ENCODE measurements at regions not wholly inside any gene's neighbourhood (a gene's known extent, or its start where the extent isn't known, plus 50 kb on each side); places are given as distances from the start of the nearest gene placed in this dataset.
"Not testable (repeated sequence)": the region's sequence is repeated elsewhere in the genome, so short reads cannot be mapped to it uniquely, and the experiment has no call there.

GRCh38 chr22:25281675-25282345 lies 62.4 kb downstream of the CRYBB2 start:
- no peaks in the 10 kb centered on the region for H3K9me3 ChIP-seq (ENCODE audit: control insufficient read depth, low read length)
- H3K36me3 ChIP-seq (ENCODE audit: control insufficient read depth, insufficient read depth, low read length) = no peaks in the 10 kb centered on the region
- H3K4me3 ChIP-seq (ENCODE audit: low read length) = no peak overlapping the region
- H3K9ac ChIP-seq (ENCODE audit: low read length) = no peak overlapping the region
- peaks cover 34% of the 10 kb centered on the region for H3K27me3 ChIP-seq (ENCODE audit: control insufficient read depth, insufficient read depth, low read length)
- peaks cover 10% of the 10 kb centered on the region for H3K4me1 ChIP-seq (ENCODE audit: control insufficient read depth, insufficient read depth, low read length)

GRCh38 chr22:25282346-25282670 lies 62.9 kb downstream of the CRYBB2 start:
- peaks cover 10% of the 10 kb centered on the region for H3K4me1 ChIP-seq (ENCODE audit: control insufficient read depth, insufficient read depth, low read length)
- no peaks in the 10 kb centered on the region for H3K9me3 ChIP-seq (ENCODE audit: control insufficient read depth, low read length)
- peaks cover 34% of the 10 kb centered on the region for H3K27me3 ChIP-seq (ENCODE audit: control insufficient read depth, insufficient read depth, low read length)
- H3K9ac ChIP-seq (ENCODE audit: low read length) = no peak overlapping the region
- no peaks in the 10 kb centered on the region for H3K36me3 ChIP-seq (ENCODE audit: control insufficient read depth, insufficient read depth, low read length)
- H3K4me3 ChIP-seq (ENCODE audit: low read length) = no peak overlapping the region

- Histone ChIP-seq H3K9me3 (ENCODE audit: control insufficient read depth, low read length) (no peaks in the 10 kb centered on the region), H3K9ac (ENCODE audit: low read length) (no peak overlapping the region), H3K4me3 (ENCODE audit: low read length) (no peak overlapping the region), H3K27me3 (ENCODE audit: control insufficient read depth, insufficient read depth, low read length) (peaks cover 34% of the 10 kb centered on the region), H3K36me3 (ENCODE audit: control insufficient read depth, insufficient read depth, low read length) (no peaks in the 10 kb centered on the region), H3K4me1 (ENCODE audit: control insufficient read depth, insufficient read depth, low read length) (peaks cover 10% of the 10 kb centered on the region)
These were observed 63.5 kb downstream of the CRYBB2 start for GRCh38 chr22:25282671-25283561.

- H3K4me3 ChIP-seq (ENCODE audit: low read length); H3K4me1 ChIP-seq (ENCODE audit: control insufficient read depth, insufficient read depth, low read length); H3K9me3 ChIP-seq (ENCODE audit: control insufficient read depth, low read length); H3K27me3 ChIP-seq (ENCODE audit: control insufficient read depth, insufficient read depth, low read length); H3K36me3 ChIP-seq (ENCODE audit: control insufficient read depth, insufficient read depth, low read length); H3K9ac ChIP-seq (ENCODE audit: low read length): not testable (repeated sequence)
These were observed 69.0 kb downstream of the CRYBB2 start for GRCh38 chr22:25288481-25288880.

GRCh38 chr22:25301912-25302311 lies 82.5 kb downstream of the CRYBB2 start:
- H3K36me3 ChIP-seq (ENCODE audit: control insufficient read depth, insufficient read depth, low read length); H3K27me3 ChIP-seq (ENCODE audit: control insufficient read depth, insufficient read depth, low read length); H3K9ac ChIP-seq (ENCODE audit: low read length); H3K9me3 ChIP-seq (ENCODE audit: control insufficient read depth, low read length); H3K4me3 ChIP-seq (ENCODE audit: low read length); H3K4me1 ChIP-seq (ENCODE audit: control insufficient read depth, insufficient read depth, low read length): not testable (repeated sequence)

GRCh38 chr22:25309586-25309985 lies 90.1 kb downstream of the CRYBB2 start:
- not testable (repeated sequence) for H3K36me3 ChIP-seq (ENCODE audit: control insufficient read depth, insufficient read depth, low read length); H3K27me3 ChIP-seq (ENCODE audit: control insufficient read depth, insufficient read depth, low read length); H3K9ac ChIP-seq (ENCODE audit: low read length); H3K4me1 ChIP-seq (ENCODE audit: control insufficient read depth, insufficient read depth, low read length); H3K9me3 ChIP-seq (ENCODE audit: control insufficient read depth, low read length); H3K4me3 ChIP-seq (ENCODE audit: low read length)

- H3K27me3 ChIP-seq (ENCODE audit: control insufficient read depth, insufficient read depth, low read length); H3K9me3 ChIP-seq (ENCODE audit: control insufficient read depth, low read length); H3K9ac ChIP-seq (ENCODE audit: low read length); H3K36me3 ChIP-seq (ENCODE audit: control insufficient read depth, insufficient read depth, low read length); H3K4me1 ChIP-seq (ENCODE audit: control insufficient read depth, insufficient read depth, low read length); H3K4me3 ChIP-seq (ENCODE audit: low read length): not testable (repeated sequence)
These were observed 92.5 kb downstream of the CRYBB2 start for GRCh38 chr22:25311924-25312323.

GRCh38 chr22:25318081-25318823 lies 98.8 kb downstream of the CRYBB2 start:
- no peaks in the 10 kb centered on the region for H3K9me3 ChIP-seq (ENCODE audit: control insufficient read depth, low read length)
- no peaks in the 10 kb centered on the region for H3K27me3 ChIP-seq (ENCODE audit: control insufficient read depth, insufficient read depth, low read length)
- no peak overlapping the region for H3K9ac ChIP-seq (ENCODE audit: low read length)
- no peak overlapping the region for H3K4me3 ChIP-seq (ENCODE audit: low read length)
- no peaks in the 10 kb centered on the region for H3K36me3 ChIP-seq (ENCODE audit: control insufficient read depth, insufficient read depth, low read length)
- no peaks in the 10 kb centered on the region for H3K4me1 ChIP-seq (ENCODE audit: control insufficient read depth, insufficient read depth, low read length)

GRCh38 chr22:25327018-25327755 lies 107.7 kb downstream of the CRYBB2 start:
- H3K9ac ChIP-seq (ENCODE audit: low read length) = no peak overlapping the region
- no peaks in the 10 kb centered on the region for H3K4me1 ChIP-seq (ENCODE audit: control insufficient read depth, insufficient read depth, low read length)
- no peaks in the 10 kb centered on the region for H3K27me3 ChIP-seq (ENCODE audit: control insufficient read depth, insufficient read depth, low read length)
- H3K36me3 ChIP-seq (ENCODE audit: control insufficient read depth, insufficient read depth, low read length) = no peaks in the 10 kb centered on the region
- H3K9me3 ChIP-seq (ENCODE audit: control insufficient read depth, low read length) = no peaks in the 10 kb centered on the region
- no peak overlapping the region for H3K4me3 ChIP-seq (ENCODE audit: low read length)

GRCh38 chr22:25331050-25331449 lies 111.6 kb downstream of the CRYBB2 start:
- H3K36me3 ChIP-seq (ENCODE audit: control insufficient read depth, insufficient read depth, low read length) = no peaks in the 10 kb centered on the region
- no peaks in the 10 kb centered on the region for H3K27me3 ChIP-seq (ENCODE audit: control insufficient read depth, insufficient read depth, low read length)
- no peak overlapping the region for H3K9ac ChIP-seq (ENCODE audit: low read length)
- no peaks in the 10 kb centered on the region for H3K4me1 ChIP-seq (ENCODE audit: control insufficient read depth, insufficient read depth, low read length)
- H3K4me3 ChIP-seq (ENCODE audit: low read length) = no peak overlapping the region
- no peaks in the 10 kb centered on the region for H3K9me3 ChIP-seq (ENCODE audit: control insufficient read depth, low read length)

GRCh38 chr22:25331911-25332310 lies 112.5 kb downstream of the CRYBB2 start:
- not testable (repeated sequence) for H3K4me3 ChIP-seq (ENCODE audit: low read length); H3K36me3 ChIP-seq (ENCODE audit: control insufficient read depth, insufficient read depth, low read length); H3K9me3 ChIP-seq (ENCODE audit: control insufficient read depth, low read length); H3K4me1 ChIP-seq (ENCODE audit: control insufficient read depth, insufficient read depth, low read length); H3K27me3 ChIP-seq (ENCODE audit: control insufficient read depth, insufficient read depth, low read length); H3K9ac ChIP-seq (ENCODE audit: low read length)

GRCh38 chr22:25332386-25332785 lies 112.9 kb downstream of the CRYBB2 start:
- no peaks in the 10 kb centered on the region for H3K27me3 ChIP-seq (ENCODE audit: control insufficient read depth, insufficient read depth, low read length)
- H3K4me1 ChIP-seq (ENCODE audit: control insufficient read depth, insufficient read depth, low read length) = no peaks in the 10 kb centered on the region
- H3K4me3 ChIP-seq (ENCODE audit: low read length) = no peak overlapping the region
- no peaks in the 10 kb centered on the region for H3K9me3 ChIP-seq (ENCODE audit: control insufficient read depth, low read length)
- no peaks in the 10 kb centered on the region for H3K36me3 ChIP-seq (ENCODE audit: control insufficient read depth, insufficient read depth, low read length)
- no peak overlapping the region for H3K9ac ChIP-seq (ENCODE audit: low read length)

Measured in mucosa of stomach (tissue), 1 donor.